ENCODE measurements at regions not wholly inside any gene's neighbourhood (a gene's known extent, or its start where the extent isn't known, plus 50 kb on each side); places are given as distances from the start of the nearest gene placed in this dataset.

GRCh38 chr18:77377813-77378212, 128.2 kb downstream of the GALR1 start:
- no peak for TF ChIP-seq CTCF (IDR thresholded peaks at IDR 0.05)

GRCh38 chr18:77379976-77380509, 130.4 kb downstream of the GALR1 start:
- TF ChIP-seq CTCF (IDR thresholded peaks at IDR 0.05) = no peak

- no peak for TF ChIP-seq CTCF (IDR thresholded peaks at IDR 0.05)
These were observed 131.0 kb downstream of the GALR1 start for GRCh38 chr18:77380695-77381094.

- TF ChIP-seq CTCF (IDR thresholded peaks at IDR 0.05) = no peak
These were observed 142.7 kb downstream of the GALR1 start for GRCh38 chr18:77392321-77392720.

GRCh38 chr18:77393519-77393918, 143.9 kb downstream of the GALR1 start:
- TF ChIP-seq CTCF (IDR thresholded peaks at IDR 0.05) = no peak

GRCh38 chr18:77395953-77396352, 146.3 kb downstream of the GALR1 start:
- TF ChIP-seq CTCF (IDR thresholded peaks at IDR 0.05) = no peak

- no peak for TF ChIP-seq CTCF (IDR thresholded peaks at IDR 0.05)
These were observed 147.4 kb downstream of the GALR1 start for GRCh38 chr18:77397056-77397455.

- TF ChIP-seq CTCF (IDR thresholded peaks at IDR 0.05) = no peak
These were observed 148.0 kb downstream of the GALR1 start for GRCh38 chr18:77397617-77398016.

Data from LNCAP (cell line).